Endothelial cell of hepatic sinusoid (primary cell): ENCODE measurements at regions not wholly inside any gene's neighbourhood (a gene's known extent, or its start where the extent isn't known, plus 50 kb on each side); places are given as distances from the start of the nearest gene placed in this dataset.

ENCODE experiments used
- in situ Hi-C: cut with HindIII; loops from 2 replicates; pipeline ENCODE4 v1.10.0; 2017; ENCODE audit warnings: low sequenced_read_pairs

DNA sequence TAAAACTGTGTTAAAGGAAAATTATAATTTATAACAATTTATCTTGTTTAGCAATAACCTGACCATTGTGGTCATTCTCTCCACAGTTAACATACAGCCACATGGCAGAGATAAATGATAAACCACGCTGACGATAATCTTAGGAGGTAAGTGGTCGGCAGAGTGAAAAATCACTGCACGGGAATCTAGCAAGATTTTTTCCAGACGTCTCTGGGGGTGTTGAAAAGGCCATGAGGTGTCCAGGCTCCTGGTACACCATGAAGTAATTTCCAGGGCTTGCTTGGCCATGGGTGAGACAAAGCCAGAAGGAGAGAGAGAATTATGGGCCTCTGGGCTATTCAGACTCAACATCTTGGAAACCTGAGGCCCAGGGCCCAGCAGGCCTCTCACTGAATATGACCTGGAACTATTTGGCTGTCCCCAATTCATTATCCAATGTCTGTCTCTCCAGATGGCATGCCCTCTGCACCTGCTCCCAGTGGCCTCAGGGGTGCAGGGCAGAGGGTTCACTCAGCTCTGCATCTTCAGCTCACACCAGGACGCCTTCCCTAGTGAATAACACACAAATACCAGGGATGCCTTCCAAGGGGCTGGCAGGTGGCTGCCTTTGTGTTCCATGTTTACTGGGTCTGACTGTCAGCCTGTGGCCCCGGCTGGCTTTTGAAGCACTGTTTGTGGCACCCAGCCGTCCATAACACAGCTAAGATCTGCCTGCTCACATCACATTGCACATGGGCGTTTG is 590.4 kb upstream of the PFKP start:
- in situ Hi-C loops = no loop called here

DNA sequence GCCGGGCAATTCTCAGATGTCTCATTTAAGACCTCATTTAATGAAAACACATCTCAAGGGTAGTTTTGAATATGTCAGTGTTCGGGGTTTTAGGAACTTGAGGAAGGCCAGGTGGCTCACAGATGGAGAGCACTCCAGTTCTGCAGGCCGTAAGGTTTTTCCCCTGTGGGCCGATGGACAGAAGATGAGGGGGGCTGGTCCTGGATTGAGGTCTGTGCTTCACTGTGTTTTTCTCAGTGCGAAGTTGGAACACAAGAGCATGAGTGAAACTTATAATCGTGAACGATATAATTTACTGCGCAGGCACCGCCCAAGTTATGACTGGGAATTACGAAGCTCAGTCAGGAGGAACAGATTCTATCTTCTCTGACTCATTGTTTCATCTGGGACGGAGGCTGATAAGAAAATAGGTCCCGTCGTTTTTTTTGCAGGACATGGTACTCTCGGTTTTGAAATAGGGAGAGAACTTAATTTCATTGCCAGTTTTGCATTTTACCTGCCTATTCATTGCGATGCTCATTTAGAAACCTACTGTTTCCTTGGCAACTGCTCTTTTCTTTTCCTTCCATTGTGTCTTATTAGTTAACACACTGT is 591.0 kb upstream of the PFKP start:
- in situ Hi-C loops = no loop called here

DNA sequence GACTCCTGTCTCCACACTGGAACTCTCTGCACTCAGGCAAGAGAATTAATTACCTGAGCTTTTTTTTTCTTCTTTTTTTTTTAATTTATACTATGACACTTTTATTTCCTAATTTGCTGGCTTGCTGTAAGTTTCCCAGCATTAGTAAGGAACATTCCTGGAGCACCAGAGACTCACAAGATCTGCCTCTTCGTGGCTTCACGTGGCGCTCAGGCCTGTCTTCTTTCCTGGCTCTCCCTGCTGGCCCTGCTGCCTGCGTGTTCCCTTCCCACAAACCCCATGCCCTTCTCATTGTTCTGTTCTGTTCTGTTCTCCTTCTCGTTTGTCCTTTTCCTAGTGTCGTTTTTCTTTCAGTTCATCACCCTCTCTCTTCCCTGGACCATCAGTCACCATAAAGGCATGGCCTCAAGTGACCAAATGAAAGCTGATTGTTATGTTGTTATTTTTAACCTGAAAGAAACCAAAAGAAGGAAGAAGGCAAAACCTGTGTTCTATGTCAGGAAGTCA is 591.6 kb upstream of the PFKP start:
- in situ Hi-C loops = no loop called here

DNA sequence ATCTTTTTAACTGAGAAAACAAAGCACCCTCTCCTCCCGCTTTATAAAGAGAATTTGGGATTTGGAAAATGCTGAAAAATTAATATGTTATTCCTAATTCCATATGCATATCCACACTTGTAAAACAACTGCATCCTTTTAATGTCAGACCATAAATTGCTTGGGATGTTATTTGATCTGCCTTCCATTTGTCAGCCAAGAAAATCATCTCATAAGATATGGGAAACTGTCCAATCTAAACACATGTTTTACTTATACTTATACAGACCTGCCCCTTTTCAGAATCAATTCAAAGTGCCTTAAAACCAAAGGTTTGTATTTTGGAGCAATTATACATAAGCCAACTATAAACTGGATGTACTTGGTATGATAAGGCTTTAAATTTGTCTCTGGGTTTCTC is 595.5 kb upstream of the PFKP start:
- in situ Hi-C loops = no loop called here

DNA sequence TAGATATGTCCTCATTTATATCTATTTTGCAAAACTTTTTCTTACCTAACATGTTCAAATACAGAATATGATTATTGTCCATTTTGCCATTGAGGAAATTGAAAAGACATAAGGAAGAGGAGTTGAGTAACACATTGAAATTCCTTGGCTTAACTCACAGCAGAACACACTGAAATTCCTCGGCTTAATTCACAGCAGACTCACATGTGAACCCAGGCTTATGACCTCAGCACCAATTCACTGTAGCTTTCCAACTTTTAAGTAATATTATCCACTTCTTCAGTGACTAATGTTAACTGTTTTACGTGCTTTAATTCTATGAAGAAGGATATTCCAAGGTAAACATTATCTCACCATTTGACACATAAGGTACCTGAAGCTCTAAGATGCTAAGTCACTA is 597.5 kb upstream of the PFKP start:
- in situ Hi-C loops = no loop called here

DNA sequence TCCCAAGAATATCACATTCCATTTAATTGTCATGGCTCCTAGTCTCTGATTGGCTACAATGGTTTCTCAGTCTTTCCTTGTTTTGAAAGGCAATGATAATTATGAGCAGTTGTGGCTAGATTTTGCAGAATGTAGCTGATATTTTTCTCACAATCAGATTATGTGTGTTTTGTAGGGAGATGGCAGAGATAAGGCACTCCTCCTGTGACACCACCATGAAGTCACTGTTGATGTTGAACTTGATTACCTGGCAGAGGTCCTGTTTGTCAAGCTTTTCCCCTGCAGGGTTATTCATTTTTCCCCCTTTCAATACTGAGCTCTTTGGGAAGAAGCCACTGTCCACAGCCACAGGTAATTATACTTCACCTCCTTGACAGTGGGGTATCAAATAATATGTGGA is 602.9 kb upstream of the PFKP start:
- in situ Hi-C loops = no loop called here

DNA sequence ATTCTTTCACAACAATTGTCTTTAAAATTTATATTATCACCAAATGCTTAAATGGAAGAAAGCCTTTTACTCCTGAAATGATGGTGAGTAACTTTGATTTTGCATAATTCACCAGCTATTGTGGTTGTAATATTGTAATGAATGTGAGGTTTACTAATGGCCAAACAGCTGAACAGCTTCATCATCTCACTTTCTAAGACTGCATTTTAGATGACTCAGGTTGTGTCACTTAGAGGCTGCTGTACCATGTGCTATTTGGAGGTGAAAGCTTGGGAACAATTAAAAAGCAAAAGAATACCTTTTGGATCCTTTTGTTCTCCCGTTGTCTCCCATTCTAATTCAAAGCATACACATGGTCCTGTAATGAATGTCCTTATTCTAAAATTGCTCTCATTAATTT is 604.0 kb upstream of the PFKP start:
- in situ Hi-C loops = no loop called here

DNA sequence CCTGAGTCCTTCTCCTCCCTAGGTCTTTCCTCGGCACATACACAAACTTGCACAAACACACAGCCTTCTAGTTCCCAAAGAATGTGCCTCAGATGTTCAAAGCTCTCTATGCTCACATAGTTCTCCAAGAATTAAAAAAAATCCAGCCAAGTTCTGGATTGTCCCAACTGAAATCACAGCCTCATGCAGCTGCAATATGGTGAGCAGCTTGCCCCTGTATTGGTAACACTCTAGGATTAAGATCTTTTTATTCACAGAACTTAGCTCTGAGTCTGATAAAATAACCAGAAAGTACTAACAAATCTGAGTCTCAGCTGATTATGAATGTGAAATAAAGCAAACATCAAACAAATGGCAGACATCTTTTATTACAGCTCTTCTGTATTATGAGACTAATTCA is 604.8 kb upstream of the PFKP start:
- in situ Hi-C loops = no loop called here

DNA sequence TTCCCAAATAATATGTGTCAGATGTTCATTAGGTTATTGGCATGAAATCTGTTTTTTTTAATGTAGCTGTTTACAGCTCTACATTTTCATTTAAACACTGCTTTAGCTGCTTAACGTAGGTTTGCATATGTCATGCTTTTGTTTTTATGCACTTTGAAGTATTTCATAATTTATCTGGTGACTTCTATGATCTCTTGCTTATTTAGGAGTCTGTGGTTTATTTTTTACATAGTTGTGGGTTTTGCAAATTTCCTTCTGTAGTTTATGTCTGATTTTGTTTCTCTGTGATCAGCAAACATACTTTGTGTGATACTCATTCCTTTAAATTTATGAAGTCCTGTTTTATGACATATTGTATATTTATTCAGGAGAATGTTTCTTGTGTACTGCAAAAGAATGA is 606.5 kb upstream of the PFKP start:
- in situ Hi-C loops = no loop called here

DNA sequence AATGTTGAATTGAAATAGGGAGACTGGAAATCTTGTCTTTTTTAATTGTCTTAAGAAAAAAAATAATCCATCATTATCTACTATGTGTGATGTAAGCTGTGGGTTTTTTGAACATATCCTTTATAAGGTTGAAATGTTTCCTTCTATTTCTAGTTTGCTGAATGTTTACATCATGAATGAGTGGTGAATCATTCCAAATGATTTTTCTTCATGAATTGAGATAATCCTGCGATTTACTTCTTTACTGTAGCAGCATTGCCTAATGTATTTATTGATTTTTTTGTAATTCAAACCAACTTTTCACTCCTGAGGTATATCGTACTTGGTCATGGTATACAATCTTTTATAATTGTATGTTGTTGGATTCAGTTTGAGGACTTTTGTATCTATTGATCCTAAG is 607.6 kb upstream of the PFKP start:
- in situ Hi-C loops = no loop called here

DNA sequence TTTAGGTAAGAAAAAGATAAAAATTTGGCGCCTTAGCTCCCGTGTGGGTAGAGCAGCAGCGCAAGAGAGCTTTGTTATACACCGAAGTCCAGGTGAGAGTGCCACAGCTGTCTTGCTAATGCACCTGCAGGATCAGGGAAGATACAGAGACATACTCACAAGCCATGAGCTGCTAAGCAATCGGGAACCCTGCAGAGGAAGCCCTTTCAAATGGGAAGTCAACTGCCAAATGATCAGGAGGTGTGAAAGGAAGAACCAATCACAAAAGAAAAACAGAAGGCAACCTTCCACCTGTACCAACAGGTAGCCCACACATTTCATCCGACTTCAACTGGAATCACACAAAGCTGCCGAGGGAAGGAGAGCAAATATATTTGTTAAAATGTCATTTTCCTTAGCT is 610.5 kb upstream of the PFKP start:
- in situ Hi-C loops = no loop called here

DNA sequence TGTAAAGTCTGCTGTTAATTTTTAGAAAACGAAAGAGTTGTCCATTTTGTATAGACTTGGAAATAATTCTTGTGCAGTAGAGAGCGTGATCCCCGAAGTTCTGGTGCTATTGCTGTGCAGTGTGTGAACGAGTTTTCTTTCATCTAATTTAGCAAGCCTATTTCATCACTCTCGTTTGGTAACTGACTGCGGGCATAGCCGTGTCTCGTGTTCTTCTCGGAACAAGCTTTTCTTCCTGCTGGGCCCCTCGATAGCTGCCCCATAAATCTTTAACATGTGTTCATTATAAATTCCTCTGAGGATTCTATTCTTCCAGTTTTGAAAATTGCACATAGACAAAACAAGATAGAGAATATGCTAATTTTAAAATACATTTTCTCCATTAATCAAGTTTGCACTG is 622.0 kb upstream of the PFKP start:
- in situ Hi-C loops = no loop called here

DNA sequence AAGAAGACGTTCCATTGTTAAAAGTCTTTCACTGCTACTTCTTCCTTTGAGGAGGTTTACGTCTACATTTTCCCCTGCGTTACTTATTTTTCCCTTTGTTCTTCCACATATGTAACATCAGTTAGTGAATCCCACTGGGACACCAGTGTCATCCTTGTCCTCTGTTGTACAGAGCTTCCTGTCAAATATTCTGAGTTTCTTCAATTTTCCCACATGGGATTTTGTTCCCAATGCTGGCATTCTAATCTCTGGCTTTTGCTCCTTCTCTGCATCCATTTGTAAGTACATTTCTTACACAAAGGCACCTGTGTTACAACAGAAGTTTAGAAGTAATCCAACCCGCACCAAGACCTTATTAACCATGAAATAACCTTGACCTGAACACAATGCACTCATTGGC is 627.4 kb upstream of the PFKP start:
- in situ Hi-C loops = loop anchor here (5.0 kb wide), 1 partner anchor 53 kb away; no protein-coding TSS in a partner anchor

DNA sequence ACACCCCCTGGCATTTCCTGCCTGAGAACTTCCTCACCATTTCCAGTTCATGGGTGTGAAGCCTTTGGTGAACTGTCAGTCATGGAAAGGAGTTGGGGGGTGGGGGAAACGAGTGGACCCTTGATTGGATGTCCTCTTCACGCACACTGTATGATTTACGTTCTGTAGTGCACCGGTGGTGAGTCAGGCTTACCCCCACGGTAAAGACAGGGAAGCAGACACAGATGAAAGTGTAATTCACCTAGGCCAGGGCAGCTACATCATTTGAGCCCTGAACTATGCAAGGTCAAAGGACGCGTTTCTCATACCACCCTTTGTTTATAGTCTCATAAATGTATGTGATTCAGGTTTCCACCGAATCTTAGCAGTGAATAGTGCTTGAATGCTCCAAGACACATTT is 628.3 kb upstream of the PFKP start:
- in situ Hi-C loops = loop anchor here (5.0 kb wide), 1 partner anchor 52 kb away; no protein-coding TSS in a partner anchor

DNA sequence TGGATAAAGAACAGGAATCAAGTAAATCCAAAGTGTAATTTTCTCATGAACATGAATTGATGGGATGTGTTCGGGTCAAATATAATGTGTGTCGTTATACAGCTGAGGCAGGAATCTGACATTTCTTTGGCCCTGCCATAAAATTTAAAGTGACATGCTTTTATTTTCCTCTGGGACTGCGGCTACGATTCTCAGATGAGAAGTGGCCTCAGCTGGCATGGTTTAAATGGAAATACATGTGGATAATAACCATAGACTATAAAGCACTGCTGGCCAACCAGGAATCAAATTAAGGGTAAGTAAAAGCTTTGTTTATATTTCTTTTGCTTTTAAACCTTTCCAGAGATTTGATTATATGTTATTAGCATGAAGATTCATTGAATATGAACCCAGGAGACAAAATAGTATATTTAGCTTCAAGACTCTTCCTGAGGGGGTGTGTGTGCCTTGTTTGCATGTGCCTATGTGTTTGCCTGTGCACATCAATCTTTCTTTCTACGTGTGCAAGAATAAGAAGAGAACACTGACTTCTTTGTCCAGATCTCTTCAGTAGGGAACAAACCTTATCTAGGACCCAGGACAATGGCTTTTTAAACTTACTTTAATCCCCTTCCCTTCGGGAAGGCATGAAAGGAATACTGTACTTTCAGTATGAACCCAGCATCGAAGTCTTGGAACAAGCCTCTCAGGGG is 629.0 kb upstream of the PFKP start:
- in situ Hi-C loops = loop anchor here (5.0 kb wide), 1 partner anchor 51 kb away; no protein-coding TSS in a partner anchor

DNA sequence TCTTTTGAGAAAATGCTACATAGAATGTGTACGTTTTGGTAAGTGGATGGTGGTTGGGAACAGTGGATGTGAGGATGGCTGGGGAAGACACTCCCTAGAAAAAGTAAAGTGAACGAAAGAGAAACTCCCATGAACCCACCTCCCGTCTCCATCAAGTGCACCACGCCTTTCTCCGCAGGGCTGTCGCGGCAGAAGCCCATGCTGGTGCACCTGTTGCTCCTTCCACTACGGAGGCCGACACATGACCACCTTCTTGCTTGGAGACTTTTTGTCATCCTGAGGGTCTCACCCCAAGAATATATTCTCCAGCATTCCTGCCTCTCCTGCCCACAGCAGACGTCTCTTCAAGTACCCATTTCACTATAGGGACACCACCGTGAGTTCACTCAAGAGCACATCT is 630.4 kb upstream of the PFKP start:
- in situ Hi-C loops = loop anchor here (5.0 kb wide), 1 partner anchor 50 kb away; no protein-coding TSS in a partner anchor

DNA sequence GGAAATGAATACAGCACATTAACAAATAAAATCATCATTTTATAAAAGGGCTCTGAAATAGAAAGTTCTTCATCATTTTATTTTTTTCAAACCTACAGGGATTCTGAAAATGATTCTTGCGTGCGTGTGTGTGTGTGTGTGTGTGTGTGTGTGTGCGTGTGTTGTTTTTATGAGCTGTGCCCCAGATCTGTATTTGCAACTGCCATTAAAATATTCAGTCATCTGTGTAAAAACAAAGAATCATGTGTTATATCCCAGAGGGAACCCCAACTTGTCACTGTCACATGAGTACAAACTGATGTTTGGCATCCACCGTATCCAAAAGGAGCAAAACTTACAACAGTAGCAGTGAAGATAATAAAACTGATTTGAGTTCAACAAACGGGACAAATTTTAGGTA is 635.4 kb upstream of the PFKP start:
- in situ Hi-C loops = no loop called here

DNA sequence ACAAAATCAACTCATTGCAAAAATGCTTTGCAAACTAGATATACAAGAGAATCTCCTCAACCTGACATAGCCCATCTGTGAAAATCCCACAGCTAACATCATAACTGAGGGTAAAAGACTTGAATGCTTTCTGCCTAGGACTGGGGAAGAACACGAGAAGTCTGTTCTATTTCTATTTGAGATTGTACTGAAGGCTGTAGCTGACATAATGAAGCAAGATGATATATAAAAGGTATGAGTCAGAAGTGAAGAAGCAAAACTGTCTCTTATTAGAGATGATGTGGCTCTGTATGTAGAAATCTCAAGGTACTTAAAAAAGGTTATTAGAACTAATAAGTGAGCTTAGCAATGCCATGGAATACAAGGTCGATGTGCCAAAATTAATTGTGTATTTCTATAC is 639.9 kb upstream of the PFKP start:
- in situ Hi-C loops = no loop called here

DNA sequence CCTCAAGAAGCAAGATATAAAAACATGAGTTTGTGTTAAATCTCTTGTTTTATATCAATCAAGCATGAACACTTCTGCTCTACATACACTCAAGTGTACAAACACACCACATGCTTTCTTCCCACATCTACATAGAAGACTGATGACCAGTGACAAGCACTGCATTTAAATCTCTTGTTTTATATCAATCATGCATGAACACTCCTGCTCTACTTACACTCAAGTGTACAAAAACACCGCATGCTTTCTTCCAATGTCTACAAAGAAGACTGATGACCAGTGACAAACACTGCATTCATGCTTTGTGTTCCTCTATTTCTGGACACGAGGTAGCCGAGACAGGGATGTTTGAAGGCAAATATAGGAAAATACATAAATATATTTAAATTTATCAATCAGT is 642.0 kb upstream of the PFKP start:
- in situ Hi-C loops = no loop called here

DNA sequence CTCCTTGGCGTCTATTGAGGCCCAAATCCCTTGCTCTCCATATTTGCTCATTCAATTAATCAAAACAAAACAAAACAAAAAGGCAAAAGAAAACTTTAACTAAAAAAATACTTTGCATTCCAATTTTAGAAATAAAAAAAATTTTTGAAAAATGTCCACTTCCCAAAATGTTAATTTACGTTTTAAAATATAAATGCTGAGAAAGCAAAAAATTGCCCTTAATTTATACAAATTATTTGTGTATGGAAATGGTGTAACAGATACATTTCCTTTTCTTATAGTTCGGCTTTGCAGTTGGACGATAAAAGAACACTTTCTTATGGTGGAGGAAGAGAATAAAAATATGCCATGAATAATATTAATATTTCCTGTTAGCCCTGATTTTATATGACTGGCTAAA is 652.8 kb upstream of the PFKP start:
- in situ Hi-C loops = no loop called here

DNA sequence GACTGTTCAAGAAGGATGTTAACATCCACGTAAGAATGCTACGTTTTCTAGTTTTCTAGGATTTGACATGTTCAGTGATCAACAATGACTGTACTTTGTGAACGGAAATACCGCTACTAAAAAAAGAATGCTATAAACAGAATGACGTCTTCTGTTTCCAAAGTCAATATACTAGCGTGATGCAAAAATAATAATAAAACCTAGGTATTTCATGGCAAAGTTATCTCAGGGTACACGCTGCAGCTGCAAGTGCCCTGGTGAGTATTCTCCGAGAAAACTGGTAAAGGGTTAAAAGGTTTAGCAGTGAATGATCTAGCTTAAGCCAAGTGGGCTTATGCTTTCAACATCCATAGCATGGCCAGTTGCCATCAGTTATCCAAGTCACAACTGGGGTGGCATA is 653.3 kb upstream of the PFKP start:
- in situ Hi-C loops = no loop called here

DNA sequence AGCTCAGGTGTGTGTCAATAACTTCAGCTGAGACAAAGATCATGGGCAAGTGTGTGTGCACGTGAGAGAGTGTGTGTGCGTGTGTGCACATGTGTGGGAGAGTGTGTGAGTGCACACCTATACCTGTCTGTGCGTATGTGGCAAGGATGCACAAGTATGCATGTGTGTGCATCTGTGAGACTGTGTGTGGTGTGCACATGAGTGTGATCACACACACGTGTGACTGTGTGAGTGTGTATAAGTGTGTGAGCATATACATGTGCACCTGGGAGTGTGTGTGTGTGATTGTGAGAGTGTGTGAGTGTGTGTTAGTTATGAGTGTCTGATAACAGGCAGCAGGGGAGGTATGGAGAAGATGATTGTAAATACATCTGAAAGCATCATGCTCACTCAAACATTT is 657.3 kb upstream of the PFKP start:
- in situ Hi-C loops = no loop called here
